Sigmoid colon (tissue), 6 donors: ENCODE measurements at regions not wholly inside any gene's neighbourhood (a gene's known extent, or its start where the extent isn't known, plus 50 kb on each side); places are given as distances from the start of the nearest gene placed in this dataset.
"Not testable (repeated sequence)": the region's sequence is repeated elsewhere in the genome, so short reads cannot be mapped to it uniquely, and the experiment has no call there.

Experiments
- DNase-seq: peaks from one replicate; pipeline ENCODE4 v3.0.0-alpha.2; 2019
- H3K27ac ChIP-seq, 4 donors: fragments of 200-600 bp; sonication (generic); one replicate each; pipeline ENCODE4 v1.5.1; 2016 to 2019; ENCODE audit warnings: mild to moderate bottlenecking in 1 of 4
- H3K27me3 ChIP-seq, 3 donors: fragments of 200-600 bp; sonication (generic); one replicate each; pipeline ENCODE4 v1.5.1; 2019; ENCODE audit warnings: mild to moderate bottlenecking in 1 of 3
- H3K36me3 ChIP-seq, 4 donors: fragments of 200-600 bp; sonication (generic); one replicate each; pipeline ENCODE4 v1.5.1; 2016 to 2019
- H3K4me1 ChIP-seq, 4 donors: fragments of 200-600 bp; sonication (generic); one replicate each; pipeline ENCODE4 v1.5.1; 2017 to 2019
- H3K4me3 ChIP-seq, 4 donors: fragments of 200-600 bp; sonication (generic); one replicate each; pipeline ENCODE4 v1.5.1; 2017 to 2019; ENCODE audit warnings: mild to moderate bottlenecking in 2 of 4, moderate library complexity in 1 of 4
- H3K9me3 ChIP-seq, 4 donors: fragments of 200-600 bp in 3 of 4; sonication (generic) in 3 of 4; one replicate each; pipeline versions ENCODE4 v1.5.1 to v1.6.1; 2013 to 2019
- EP300 ChIP-seq, 4 donors: sonication (generic); formaldehyde crosslinking; IDR thresholded peaks; one replicate each; pipeline ENCODE4 v1.6.1; 2017; ENCODE audit warnings: antibody characterized with exemption in 4 of 4
- POLR2A ChIP-seq, 2 donors: fragments of 450-650 bp; IDR thresholded peaks; one replicate each; pipeline ENCODE4 v1.6.1; 2016; ENCODE audit warnings: antibody characterized with exemption in 2 of 2, mild to moderate bottlenecking in 2 of 2, moderate library complexity in 2 of 2
- POLR2AphosphoS5 ChIP-seq, 4 donors: sonication (generic); formaldehyde crosslinking; IDR thresholded peaks; one replicate each; pipeline ENCODE4 v1.6.1; 2017; ENCODE audit warnings: antibody characterized with exemption in 4 of 4
- WGBS, 2 donors: extraction: QIAGEN DNeasy Blood & Tissue Kit; methylation state at CpG; one replicate each; pipeline ENCODE4 v1.1.7; 2013; 5-methylcytosine and 5-hydroxymethylcytosine counted together
- intact Hi-C: fragments of 100-400 bp; cut with DNase I; formaldehyde crosslinking; loops from one replicate; pipeline ENCODE4 v1.15.1; 2023
- TF ChIP-seq, protein P1 (sequence below), 4 experiments: fragments of 450-650 bp in 3 of 4; fragments of 200-600 bp in 1 of 4; IDR thresholded peaks; one replicate each; pipeline ENCODE4 v1.5.1; 2016 to 2019; ENCODE audit warnings: antibody characterized with exemption in 4 of 4, mild to moderate bottlenecking in 3 of 4, moderate library complexity in 2 of 4
- donor health status: healthy with polysubstance abuse.
- donor health status: healthy.

DNA sequence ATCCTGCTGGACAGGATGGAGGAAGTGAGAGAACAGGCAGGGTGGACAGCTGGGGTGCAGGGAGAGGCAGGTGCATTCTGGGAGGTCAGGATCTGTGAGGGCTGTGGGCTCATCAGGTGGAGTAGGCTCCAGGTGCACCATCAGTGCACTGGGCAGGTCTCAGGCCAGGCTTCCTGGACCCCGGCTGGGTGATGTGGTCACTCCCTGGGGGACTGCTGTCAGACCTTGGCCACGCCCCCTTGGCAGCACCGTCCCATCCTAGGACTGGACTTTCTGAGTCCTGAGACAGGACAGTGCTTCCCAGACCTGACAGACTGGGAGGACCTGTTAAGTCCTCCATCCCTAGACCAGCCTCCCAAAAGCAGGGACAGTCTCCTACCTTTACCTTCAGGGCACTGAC lies 626.7 kb upstream of the DEFB115 start:
- Histone ChIP-seq H3K9me3 (no peaks in the 10 kb centered on the region), H3K27me3 (no peaks in the 10 kb centered on the region), H3K36me3 (no peaks in the 10 kb centered on the region), H3K4me3 (no peak overlapping the region), H3K4me1 (no peaks in the 10 kb centered on the region), H3K27ac (no peak overlapping the region)
- no peak for TF ChIP-seq POLR2A (IDR thresholded peaks at IDR 0.05)
- no peak for TF ChIP-seq POLR2AphosphoS5 (IDR thresholded peaks at IDR 0.05)
- TF ChIP-seq, protein P1, sequence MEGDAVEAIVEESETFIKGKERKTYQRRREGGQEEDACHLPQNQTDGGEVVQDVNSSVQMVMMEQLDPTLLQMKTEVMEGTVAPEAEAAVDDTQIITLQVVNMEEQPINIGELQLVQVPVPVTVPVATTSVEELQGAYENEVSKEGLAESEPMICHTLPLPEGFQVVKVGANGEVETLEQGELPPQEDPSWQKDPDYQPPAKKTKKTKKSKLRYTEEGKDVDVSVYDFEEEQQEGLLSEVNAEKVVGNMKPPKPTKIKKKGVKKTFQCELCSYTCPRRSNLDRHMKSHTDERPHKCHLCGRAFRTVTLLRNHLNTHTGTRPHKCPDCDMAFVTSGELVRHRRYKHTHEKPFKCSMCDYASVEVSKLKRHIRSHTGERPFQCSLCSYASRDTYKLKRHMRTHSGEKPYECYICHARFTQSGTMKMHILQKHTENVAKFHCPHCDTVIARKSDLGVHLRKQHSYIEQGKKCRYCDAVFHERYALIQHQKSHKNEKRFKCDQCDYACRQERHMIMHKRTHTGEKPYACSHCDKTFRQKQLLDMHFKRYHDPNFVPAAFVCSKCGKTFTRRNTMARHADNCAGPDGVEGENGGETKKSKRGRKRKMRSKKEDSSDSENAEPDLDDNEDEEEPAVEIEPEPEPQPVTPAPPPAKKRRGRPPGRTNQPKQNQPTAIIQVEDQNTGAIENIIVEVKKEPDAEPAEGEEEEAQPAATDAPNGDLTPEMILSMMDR (IDR thresholded peaks at IDR 0.05), result no peak
- TF ChIP-seq EP300 (IDR thresholded peaks at IDR 0.05), result no peak
- intact Hi-C loops, result no loop called here
- 81 to 85% methylated on average over 3 of the region's 3 CpGs for WGBS, 2 donors
- DNase-seq, result no peak

DNA sequence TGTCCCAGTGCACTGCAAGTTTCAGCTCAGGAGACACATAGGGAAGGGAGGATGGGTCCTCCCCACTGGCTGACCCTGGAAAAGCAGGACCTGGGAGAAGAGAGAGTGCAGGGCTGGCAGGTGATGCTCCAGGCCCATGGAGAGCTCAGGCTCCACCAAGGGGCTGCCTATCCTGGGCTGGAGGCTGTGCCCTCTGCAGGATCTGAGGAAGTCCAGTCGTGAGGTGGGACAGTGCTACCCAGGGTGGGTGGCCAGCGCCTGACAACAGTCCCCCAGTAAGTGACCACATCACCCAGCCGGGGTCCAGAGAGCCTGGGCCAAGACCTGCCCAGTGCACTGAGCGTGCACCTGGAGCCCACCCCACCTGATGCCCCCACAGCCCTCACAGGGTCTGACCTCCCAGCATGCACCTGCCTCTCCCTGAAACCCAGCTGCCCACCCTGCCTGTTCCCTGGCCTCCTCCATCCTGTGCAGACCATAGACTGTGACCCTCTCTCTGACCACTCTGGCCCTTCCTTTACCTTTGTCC lies 626.1 kb upstream of the DEFB115 start:
- H3K27ac ChIP-seq, H3K4me3 ChIP-seq, H3K27me3 ChIP-seq, DNase-seq, H3K9me3 ChIP-seq, H3K4me1 ChIP-seq, intact Hi-C loops, H3K36me3 ChIP-seq: not testable (repeated sequence)
- WGBS, 2 donors, result 65 to 67% methylated on average over 4 of the region's 4 CpGs

DNA sequence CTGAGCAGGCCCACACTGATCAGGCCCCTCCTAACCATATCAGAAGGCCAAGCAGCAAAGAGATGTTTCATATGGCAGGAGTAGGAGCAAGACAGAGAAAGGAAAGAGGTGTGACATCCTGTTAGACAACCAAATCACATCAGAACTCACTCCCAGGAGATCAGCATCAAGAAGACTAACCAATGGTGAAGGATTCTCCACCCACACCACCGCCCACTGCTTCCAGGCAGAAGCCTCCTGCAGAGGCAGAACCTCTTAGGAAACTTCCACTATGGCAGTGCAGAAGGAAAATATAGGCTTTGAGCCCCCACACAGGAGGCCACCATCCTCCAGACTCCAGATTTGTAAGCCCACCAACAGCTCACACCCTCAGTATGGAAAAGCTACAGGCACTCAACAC lies 624.7 kb upstream of the DEFB115 start:
- H3K4me1 ChIP-seq, H3K36me3 ChIP-seq, DNase-seq, H3K4me3 ChIP-seq, H3K27ac ChIP-seq, H3K9me3 ChIP-seq, intact Hi-C loops, H3K27me3 ChIP-seq: not testable (repeated sequence)
- WGBS, 2 donors, result 73 to 75% methylated on average over 1 of the region's 1 CpG

DNA sequence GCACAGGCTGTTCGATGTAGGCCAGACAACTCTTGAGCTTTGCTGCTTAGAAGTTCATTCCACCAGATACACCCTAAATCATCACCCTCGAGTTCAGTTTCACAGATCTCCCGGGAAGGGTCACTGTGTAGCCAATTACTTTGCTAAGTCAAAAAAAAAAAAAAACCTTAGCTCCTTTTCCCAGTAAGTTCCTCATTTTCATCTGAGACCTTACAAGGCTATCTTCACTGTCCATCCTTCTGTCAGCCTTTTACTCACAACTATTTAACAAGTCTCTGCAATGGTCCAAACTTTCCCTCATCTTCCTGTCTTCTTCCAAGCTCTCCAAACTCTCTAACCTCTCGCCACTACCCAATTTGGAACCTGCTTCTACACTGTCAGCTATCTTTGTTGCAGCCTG lies 615.9 kb upstream of the DEFB115 start:
- H3K36me3 ChIP-seq, H3K4me1 ChIP-seq, intact Hi-C loops, H3K4me3 ChIP-seq, H3K27me3 ChIP-seq, H3K27ac ChIP-seq, DNase-seq, H3K9me3 ChIP-seq: not testable (repeated sequence)
- 57 to 62% methylated on average over 4 of the region's 4 CpGs for WGBS, 2 donors

DNA sequence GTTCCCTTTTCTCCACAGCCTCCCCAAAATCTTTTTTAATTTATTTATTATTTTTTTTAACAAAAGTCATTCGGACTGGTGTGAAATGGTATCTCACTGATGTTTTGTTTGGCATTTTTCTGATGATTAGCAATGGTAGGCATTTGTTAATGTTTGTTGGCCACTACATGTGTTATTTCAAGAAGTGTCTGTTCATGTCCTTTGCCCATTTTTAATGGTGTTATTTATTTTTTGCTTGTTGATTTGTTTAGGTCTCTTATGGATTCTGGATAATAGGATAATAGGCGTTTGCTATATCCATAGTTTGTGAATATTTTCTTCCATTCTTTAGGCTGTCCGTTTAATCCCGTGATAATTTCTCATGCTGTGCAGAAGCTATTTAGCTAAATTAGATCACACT lies 596.5 kb upstream of the DEFB115 start:
- 84 to 88% methylated on average over 4 of the region's 4 CpGs for WGBS, 2 donors
- H3K36me3 ChIP-seq, intact Hi-C loops, H3K27ac ChIP-seq, DNase-seq, H3K4me1 ChIP-seq, H3K27me3 ChIP-seq, H3K4me3 ChIP-seq, H3K9me3 ChIP-seq: not testable (repeated sequence)

DNA sequence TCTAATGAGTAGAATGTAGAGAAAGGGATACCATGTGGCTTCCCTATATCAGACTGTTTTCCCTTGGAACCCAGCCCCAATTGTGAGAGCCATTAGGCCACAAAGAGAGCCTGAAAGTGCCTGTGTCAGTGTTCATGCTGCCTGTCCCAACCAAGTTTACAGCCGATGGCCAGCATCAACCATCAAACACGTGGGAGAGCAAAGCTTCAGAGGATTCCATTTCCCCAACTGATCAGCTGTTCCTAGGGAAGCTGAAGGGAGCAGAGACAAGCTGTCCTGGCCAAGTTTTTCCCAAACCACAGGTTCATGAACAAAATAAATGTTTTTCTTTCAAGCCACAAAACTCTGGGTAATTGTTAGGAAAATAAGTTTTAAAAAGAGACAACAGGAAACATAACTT lies 589.0 kb upstream of the DEFB115 start:
- DNase-seq, H3K27me3 ChIP-seq, H3K4me3 ChIP-seq, H3K27ac ChIP-seq, H3K9me3 ChIP-seq, H3K36me3 ChIP-seq, intact Hi-C loops, H3K4me1 ChIP-seq: not testable (repeated sequence)
- WGBS, 2 donors, result 61 to 76% methylated on average over 2 of the region's 2 CpGs

DNA sequence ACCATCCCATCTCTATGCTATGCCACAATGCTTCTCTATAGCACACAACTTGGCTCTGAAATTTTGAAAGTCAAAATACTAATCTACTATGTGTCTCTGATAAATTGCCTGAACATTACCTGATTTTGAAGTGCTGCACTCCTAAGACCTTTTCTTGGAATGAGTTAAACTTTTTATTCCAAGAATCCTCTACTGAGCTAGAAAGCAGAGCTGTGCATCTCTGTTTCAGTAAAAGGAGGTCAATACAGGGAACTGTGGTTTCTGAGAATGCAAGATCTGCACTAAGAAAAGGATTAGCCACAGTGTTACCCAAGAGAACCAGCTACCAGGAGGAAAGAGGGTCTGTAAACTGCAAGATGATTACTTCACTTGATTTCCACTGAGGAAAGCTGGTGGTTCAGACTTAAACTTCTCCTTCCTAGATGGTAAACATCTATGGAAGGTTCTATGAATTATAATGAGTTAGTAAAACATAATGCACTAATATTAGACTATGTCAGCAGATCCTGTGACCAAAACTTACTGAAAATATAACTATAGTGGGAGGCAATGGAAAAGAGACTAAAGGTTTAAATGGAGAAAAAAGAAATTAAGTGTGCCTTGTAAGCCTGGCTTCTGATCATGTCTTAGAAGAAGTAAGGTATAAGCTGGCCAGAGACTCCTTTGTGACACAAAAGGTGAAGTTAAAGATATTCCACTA lies 588.0 kb upstream of the DEFB115 start:
- H3K4me1 ChIP-seq, H3K4me3 ChIP-seq, H3K27me3 ChIP-seq, H3K9me3 ChIP-seq, H3K27ac ChIP-seq, DNase-seq, intact Hi-C loops, H3K36me3 ChIP-seq: not testable (repeated sequence)

DNA sequence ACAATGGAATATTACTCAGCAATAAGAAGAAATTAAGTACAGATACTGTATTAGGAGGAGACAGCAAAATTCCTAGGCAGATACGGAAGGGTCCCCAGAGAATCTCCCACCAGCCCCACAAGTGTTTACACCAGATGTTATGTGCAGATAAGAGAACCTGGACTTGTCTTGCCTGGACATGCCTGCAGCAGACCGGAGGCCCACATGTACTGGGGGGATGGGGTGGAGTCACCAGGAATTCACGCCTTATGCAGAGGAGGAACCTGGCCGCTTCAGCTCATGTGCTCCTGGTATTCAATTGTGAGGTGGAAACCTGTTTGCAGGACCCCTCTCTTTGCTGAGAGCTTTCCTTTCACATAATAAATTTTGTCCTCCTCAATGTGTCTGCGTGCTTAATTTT lies 586.3 kb upstream of the DEFB115 start:
- H3K4me3 ChIP-seq, H3K27ac ChIP-seq, H3K36me3 ChIP-seq, DNase-seq, intact Hi-C loops, H3K27me3 ChIP-seq, H3K9me3 ChIP-seq, H3K4me1 ChIP-seq: not testable (repeated sequence)
- WGBS, 2 donors, result 72% methylated on average over 5 of the region's 5 CpGs

DNA sequence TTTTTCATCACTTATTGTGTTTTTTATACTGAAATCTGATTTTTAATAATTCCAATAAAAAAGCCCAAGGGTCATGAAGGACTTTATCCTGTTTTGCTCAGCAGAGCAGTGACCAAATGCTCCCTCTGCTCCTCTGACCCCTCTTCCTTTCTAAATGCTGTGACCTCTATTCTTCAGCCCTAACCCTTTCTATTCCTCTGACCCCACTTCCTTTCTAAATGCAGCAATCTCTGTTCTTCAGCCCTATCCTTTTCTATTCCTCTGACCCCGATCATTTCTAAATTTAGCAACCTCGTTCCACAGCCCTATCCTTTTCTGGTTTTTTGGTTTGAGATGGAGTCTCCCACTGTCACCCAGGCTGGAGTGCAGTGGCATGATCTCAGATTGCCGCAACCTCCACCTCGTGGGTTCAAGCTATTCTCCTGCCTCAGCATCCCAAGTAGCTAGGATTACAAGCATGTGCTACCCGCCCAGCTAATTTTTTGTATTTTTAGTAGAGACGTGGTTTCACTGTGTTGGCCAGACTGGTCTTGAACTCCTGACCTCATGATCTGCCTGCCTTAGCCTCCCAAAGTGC lies 581.4 kb upstream of the DEFB115 start:
- H3K4me1 ChIP-seq, intact Hi-C loops, H3K4me3 ChIP-seq, H3K27ac ChIP-seq, H3K36me3 ChIP-seq, H3K9me3 ChIP-seq, H3K27me3 ChIP-seq, DNase-seq: not testable (repeated sequence)
- WGBS, 2 donors, result 62 to 83% methylated on average over 6 of the region's 6 CpGs

DNA sequence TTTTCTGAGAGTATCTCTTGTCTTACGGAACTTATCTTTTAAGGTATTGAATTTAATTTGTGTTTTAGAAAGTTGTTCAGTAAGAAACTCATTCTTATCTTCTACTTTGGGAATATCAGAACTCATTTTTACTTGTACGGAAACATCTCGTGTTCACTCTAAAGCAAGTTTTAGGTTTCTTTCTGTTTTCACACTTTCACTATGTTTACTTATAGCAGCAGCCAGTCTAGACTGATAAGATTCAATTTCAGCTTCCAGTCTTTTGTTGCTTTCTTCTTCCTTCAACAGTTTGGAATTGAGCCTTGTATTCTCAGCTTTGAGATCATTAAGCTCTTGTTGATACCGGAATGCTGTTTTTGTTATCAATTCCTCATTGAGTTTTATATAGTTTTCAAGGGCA lies 575.2 kb upstream of the DEFB115 start:
- H3K27me3 ChIP-seq, H3K36me3 ChIP-seq, DNase-seq, H3K4me3 ChIP-seq, intact Hi-C loops, H3K4me1 ChIP-seq, H3K9me3 ChIP-seq, H3K27ac ChIP-seq: not testable (repeated sequence)
- 81 to 90% methylated on average over 4 of the region's 4 CpGs for WGBS, 2 donors

DNA sequence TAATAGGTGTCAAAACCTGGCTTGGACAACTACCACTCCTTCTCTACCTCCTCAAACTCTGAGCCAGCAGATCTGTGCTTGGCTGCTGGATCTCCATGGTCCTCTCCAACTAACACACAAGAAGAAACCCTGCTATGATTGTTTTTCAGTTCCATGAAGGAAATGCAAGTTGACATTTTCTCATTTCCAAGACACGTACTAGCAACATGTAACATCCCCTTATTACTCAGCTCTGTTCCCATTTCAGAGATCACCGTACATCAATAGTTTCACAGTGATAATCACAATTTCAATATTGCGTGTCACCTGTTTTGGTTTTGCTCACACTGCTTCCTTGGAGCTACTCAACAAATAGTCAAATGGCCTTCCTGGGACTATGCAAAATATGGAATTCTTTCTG lies 544.6 kb upstream of the DEFB115 start:
- H3K27me3 ChIP-seq, H3K9me3 ChIP-seq, H3K4me3 ChIP-seq, H3K36me3 ChIP-seq, H3K27ac ChIP-seq, DNase-seq, H3K4me1 ChIP-seq, intact Hi-C loops: not testable (repeated sequence)
- 57 to 81% methylated on average over 3 of the region's 3 CpGs for WGBS, 2 donors
